Kidney epithelial cell (primary cell): ENCODE measurements at regions not wholly inside any gene's neighbourhood (a gene's known extent, or its start where the extent isn't known, plus 50 kb on each side); places are given as distances from the start of the nearest gene placed in this dataset.

Experiments
- DNase-seq: peaks from one replicate; pipeline ENCODE4 v3.0.0-alpha.2; 2010; ENCODE audit warnings: low read depth
- H3K27me3 ChIP-seq: 2 replicates; pipeline ENCODE4 v1.6.0; 2011; ENCODE audit warnings: low read length; ENCODE audit not compliant: control insufficient read depth, insufficient read depth
- H3K36me3 ChIP-seq: 2 replicates; pipeline ENCODE4 v1.5.1; 2011; ENCODE audit warnings: low read length; ENCODE audit not compliant: control insufficient read depth, insufficient read depth
- H3K4me3 ChIP-seq: 2 replicates; pipeline ENCODE4 v1.5.1; 2011; ENCODE audit warnings: low read depth, mild to moderate bottlenecking, control low read depth, low read length
- CTCF ChIP-seq: IDR thresholded peaks from 2 replicates; pipeline ENCODE4 v1.5.1; 2011; ENCODE audit warnings: mild to moderate bottlenecking, moderate library complexity, low read length, control low read depth, inconsistent platforms; ENCODE audit not compliant: insufficient read depth, poor library complexity, severe bottlenecking

DNA sequence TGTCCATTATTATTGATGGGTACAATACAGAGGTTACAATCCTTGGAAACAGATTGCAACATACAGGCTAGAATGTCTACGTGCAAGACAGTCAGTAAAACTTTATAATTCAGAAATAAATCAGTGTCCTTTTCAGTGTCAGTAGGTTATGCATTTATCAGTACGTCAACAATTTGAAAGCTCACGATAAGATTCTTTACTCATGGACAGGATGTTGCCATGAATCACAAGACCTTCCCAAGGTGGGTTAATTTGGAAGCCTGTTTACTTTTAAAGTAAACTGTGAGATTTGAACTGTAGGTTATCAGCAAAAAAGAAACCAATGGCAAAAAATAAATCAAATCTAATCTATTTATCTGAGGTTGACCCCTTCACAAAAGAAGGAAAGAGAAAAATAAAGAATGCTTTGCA lies 243.9 kb upstream of the AGTR1 start:
- Histone ChIP-seq H3K4me3 (no peak overlapping the region), H3K36me3 (no peaks in the 10 kb centered on the region), H3K27me3 (no peaks in the 10 kb centered on the region)
- no peak for DNase-seq
- no peak for TF ChIP-seq CTCF

DNA sequence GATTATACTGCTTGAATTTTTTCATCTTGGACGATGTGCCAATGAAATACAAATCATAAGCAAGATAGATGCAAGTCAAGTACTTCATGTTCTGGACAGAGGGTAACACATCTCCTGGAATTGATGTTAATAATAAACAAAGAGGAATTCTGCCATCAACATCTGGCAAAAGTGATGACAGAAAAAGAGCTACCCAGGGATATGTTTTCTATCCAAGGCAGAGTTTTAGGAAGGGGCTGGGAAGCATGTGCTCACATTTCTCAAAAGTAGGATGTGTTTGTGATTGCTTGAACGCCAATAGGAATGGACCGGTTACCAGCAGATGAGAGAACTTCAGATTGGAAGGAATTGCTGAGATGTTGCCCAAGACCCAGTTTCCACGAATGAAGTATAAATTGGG lies 242.6 kb upstream of the AGTR1 start:
- no peak for DNase-seq
- no peak for TF ChIP-seq CTCF
- no peaks in the 10 kb centered on the region for H3K27me3 ChIP-seq
- H3K4me3 ChIP-seq, result no peak overlapping the region
- H3K36me3 ChIP-seq, result no peaks in the 10 kb centered on the region

- H3K4me3 ChIP-seq, result no peak overlapping the region
- H3K36me3 ChIP-seq, result no peaks in the 10 kb centered on the region
- no peak for TF ChIP-seq CTCF
- no peak for DNase-seq
- H3K27me3 ChIP-seq, result no peaks in the 10 kb centered on the region
These were observed 239.8 kb upstream of the AGTR1 start for GRCh38 chr3:148457886-148458285.

DNA sequence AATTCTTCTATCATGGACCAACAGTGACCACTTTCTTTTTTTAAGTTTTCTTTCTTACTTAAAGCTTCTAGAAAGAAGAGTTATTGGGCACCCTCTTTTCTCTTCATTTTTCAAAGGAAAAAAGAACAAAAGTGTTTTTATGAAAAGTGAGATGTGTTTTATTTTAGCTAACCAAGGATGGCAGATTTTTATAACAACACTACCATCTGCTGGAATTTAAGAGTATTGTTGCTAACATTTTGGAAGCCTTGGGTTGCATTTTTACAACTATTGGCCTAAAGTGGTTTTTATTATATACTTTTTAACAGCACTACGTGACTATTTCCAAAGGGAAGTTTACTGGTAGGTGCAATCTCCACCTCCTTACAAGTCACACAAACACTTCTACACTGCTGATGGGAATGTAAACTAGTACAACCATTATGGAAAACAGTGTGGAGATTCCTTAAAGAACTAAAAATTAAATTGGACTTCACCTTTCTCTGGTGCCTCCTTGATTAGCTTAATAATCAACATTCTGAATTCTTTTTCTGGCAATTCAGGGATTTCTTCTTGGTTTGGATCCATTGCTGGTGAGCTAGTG lies 237.7 kb upstream of the AGTR1 start:
- TF ChIP-seq CTCF, result no peak
- Histone ChIP-seq H3K27me3 (no peaks in the 10 kb centered on the region), H3K4me3 (no peak overlapping the region), H3K36me3 (no peaks in the 10 kb centered on the region)
- DNase-seq, result no peak

DNA sequence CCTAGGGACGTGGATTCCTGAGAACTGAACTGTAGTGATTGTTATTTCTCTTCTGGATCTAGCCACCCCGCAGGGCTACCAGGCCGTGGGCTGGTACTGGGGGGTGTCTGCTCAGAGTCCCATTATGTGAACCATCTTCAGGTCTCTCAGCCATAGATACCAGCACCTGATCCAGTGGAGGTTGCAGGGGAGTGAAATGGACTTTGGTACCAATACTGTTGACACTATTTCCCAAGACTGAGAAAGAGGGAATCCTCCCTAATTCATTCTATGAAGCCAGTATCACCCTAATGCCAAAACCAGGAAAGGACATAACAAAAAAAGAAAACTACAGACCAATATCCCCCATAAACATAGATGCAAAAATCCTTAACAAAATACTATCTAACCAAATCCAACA lies 237.0 kb upstream of the AGTR1 start:
- no peak overlapping the region for H3K4me3 ChIP-seq
- no peaks in the 10 kb centered on the region for H3K27me3 ChIP-seq
- no peaks in the 10 kb centered on the region for H3K36me3 ChIP-seq
- TF ChIP-seq CTCF, result no peak
- no peak for DNase-seq

DNA sequence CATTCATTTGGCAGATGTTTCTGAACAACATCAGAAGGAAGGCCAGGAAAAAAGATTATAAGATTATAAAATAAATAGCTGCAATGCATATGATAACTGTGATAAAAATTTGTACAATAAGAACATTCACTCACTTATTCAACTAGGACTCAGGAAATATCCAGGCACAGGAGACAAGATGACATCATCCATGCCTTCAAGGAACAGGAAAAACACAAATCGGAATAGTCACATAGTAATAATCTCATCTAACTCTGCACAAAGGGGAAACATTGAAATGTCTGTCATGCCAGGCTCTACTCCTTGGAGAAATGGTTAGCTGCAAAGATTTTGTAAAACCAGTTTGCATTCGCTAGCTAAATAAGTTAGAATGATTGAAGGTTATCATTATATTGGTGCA lies 233.5 kb upstream of the AGTR1 start:
- no peak for DNase-seq
- H3K36me3 ChIP-seq, result no peaks in the 10 kb centered on the region
- H3K27me3 ChIP-seq, result no peaks in the 10 kb centered on the region

More for the DNA sequence above, 233.5 kb upstream of the AGTR1 start:
- H3K4me3 ChIP-seq, result no peak overlapping the region
- TF ChIP-seq CTCF, result no peak
